GM23338 (cell line): ENCODE measurements at regions not wholly inside any gene's neighbourhood (a gene's known extent, or its start where the extent isn't known, plus 50 kb on each side); places are given as distances from the start of the nearest gene placed in this dataset.

Experiments
- CREB1 ChIP-seq: fragments of 250-450 bp; sonication (Bioruptor Pico); IDR thresholded peaks from 2 replicates; pipeline ENCODE4 v1.5.0; 2020; ENCODE audit warnings: low read depth, mild to moderate bottlenecking, moderate library complexity
- CTCF ChIP-seq, 2 experiments: fragments of 200-600 bp in 1 of 2; sonication (generic) in 1 of 2; conservative IDR thresholded peaks; 2 replicates each; pipeline versions ENCODE4 v1.5.1 to v1.6.1; 2016 to 2017; ENCODE audit warnings: antibody characterized with exemption in 2 of 2, low read depth in 2 of 2, mild to moderate bottlenecking in 2 of 2, moderate library complexity in 1 of 2
- ETS1 ChIP-seq: IDR thresholded peaks from 2 replicates; pipeline ENCODE4 v1.6.1; 2016; ENCODE audit warnings: antibody characterized with exemption
- EZH2 ChIP-seq: fragments of 200-600 bp; sonication (generic); IDR thresholded peaks from one replicate; pipeline ENCODE4 v1.8.0; 2017; ENCODE audit warnings: antibody characterized with exemption, mild to moderate bottlenecking, low read depth; ENCODE audit not compliant: unreplicated experiment
- EZH2phosphoT487 ChIP-seq: fragments of 200-600 bp; sonication (generic); IDR thresholded peaks from one replicate; pipeline ENCODE4 v1.8.1; 2018; ENCODE audit warnings: antibody characterized with exemption; ENCODE audit not compliant: unreplicated experiment
- JUNB ChIP-seq: IDR thresholded peaks from one replicate; pipeline ENCODE4 v1.6.1; 2016; ENCODE audit warnings: antibody characterized with exemption; ENCODE audit not compliant: unreplicated experiment
- NANOG ChIP-seq: IDR thresholded peaks from 2 replicates; pipeline ENCODE4 v1.6.1; 2016; ENCODE audit warnings: antibody characterized with exemption, borderline replicate concordance
- POLR2AphosphoS5 ChIP-seq: IDR thresholded peaks from 2 replicates; pipeline ENCODE4 v1.6.1; 2016; ENCODE audit warnings: antibody characterized with exemption, low read depth
- STAT1 ChIP-seq: IDR thresholded peaks from one replicate; pipeline ENCODE4 v1.6.1; 2016; ENCODE audit warnings: antibody characterized with exemption; ENCODE audit not compliant: unreplicated experiment
- ZNF114 ChIP-seq: fragments of 250-450 bp; sonication (Bioruptor Pico); IDR thresholded peaks from 2 replicates; pipeline ENCODE4 v1.5.0; 2020; ENCODE audit warnings: mild to moderate bottlenecking, moderate library complexity
- ZNF331 ChIP-seq: fragments of 250-450 bp; sonication (Bioruptor Pico); IDR thresholded peaks from 2 replicates; pipeline ENCODE4 v1.5.0; 2020; ENCODE audit warnings: low read depth, mild to moderate bottlenecking, moderate library complexity
- TF ChIP-seq, protein P1 (sequence below): IDR thresholded peaks from one replicate; pipeline ENCODE4 v1.6.1; 2018; ENCODE audit warnings: antibody characterized with exemption; ENCODE audit not compliant: unreplicated experiment

GRCh38 chr6:67653561-67653960, 981.5 kb upstream of the ADGRB3 start:
- TF ChIP-seq POLR2AphosphoS5 (no peak), CTCF (conservative IDR thresholded peaks at IDR 0.05; ENCODE audit: low read depth in 2 of 2) (no peak), ZNF331 (CRISPR knock-in tag) (no peak), EZH2 (no peak), CREB1 (CRISPR knock-in tag) (no peak), EZH2phosphoT487 (no peak), JUNB (no peak), ZNF114 (no peak), STAT1 (no peak), NANOG (no peak), ETS1 (no peak)
- TF ChIP-seq, protein P1, sequence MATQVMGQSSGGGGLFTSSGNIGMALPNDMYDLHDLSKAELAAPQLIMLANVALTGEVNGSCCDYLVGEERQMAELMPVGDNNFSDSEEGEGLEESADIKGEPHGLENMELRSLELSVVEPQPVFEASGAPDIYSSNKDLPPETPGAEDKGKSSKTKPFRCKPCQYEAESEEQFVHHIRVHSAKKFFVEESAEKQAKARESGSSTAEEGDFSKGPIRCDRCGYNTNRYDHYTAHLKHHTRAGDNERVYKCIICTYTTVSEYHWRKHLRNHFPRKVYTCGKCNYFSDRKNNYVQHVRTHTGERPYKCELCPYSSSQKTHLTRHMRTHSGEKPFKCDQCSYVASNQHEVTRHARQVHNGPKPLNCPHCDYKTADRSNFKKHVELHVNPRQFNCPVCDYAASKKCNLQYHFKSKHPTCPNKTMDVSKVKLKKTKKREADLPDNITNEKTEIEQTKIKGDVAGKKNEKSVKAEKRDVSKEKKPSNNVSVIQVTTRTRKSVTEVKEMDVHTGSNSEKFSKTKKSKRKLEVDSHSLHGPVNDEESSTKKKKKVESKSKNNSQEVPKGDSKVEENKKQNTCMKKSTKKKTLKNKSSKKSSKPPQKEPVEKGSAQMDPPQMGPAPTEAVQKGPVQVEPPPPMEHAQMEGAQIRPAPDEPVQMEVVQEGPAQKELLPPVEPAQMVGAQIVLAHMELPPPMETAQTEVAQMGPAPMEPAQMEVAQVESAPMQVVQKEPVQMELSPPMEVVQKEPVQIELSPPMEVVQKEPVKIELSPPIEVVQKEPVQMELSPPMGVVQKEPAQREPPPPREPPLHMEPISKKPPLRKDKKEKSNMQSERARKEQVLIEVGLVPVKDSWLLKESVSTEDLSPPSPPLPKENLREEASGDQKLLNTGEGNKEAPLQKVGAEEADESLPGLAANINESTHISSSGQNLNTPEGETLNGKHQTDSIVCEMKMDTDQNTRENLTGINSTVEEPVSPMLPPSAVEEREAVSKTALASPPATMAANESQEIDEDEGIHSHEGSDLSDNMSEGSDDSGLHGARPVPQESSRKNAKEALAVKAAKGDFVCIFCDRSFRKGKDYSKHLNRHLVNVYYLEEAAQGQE = no peak
